ENCODE measurements at regions not wholly inside any gene's neighbourhood (a gene's known extent, or its start where the extent isn't known, plus 50 kb on each side); places are given as distances from the start of the nearest gene placed in this dataset.

- FAIRE-seq (no peak), DNase-seq (ENCODE audit: insufficient read length) (no peak)
- TF ChIP-seq POLR2AphosphoS5 (IDR thresholded peaks at IDR 0.05; ENCODE audit: low read depth, low read length) (no peak), TAF1 (IDR thresholded peaks at IDR 0.05; ENCODE audit: borderline replicate concordance, low read depth, low read length) (no peak), POLR2A (IDR thresholded peaks at IDR 0.05; ENCODE audit: low read depth, low read length) (no peak)
These were observed 352.5 kb downstream of the FOXL1 start for GRCh38 chr16:86930663-86931373.

GRCh38 chr16:86931410-86931941, 353.1 kb downstream of the FOXL1 start:
- FAIRE-seq (no peak), DNase-seq (ENCODE audit: insufficient read length) (no peak)
- TF ChIP-seq TAF1 (IDR thresholded peaks at IDR 0.05; ENCODE audit: borderline replicate concordance, low read depth, low read length) (no peak), POLR2A (IDR thresholded peaks at IDR 0.05; ENCODE audit: low read depth, low read length) (no peak), POLR2AphosphoS5 (IDR thresholded peaks at IDR 0.05; ENCODE audit: low read depth, low read length) (no peak)

- FAIRE-seq (no peak), DNase-seq (ENCODE audit: insufficient read length) (no peak)
- TF ChIP-seq POLR2AphosphoS5 (IDR thresholded peaks at IDR 0.05; ENCODE audit: low read depth, low read length) (no peak), POLR2A (IDR thresholded peaks at IDR 0.05; ENCODE audit: low read depth, low read length) (no peak), TAF1 (IDR thresholded peaks at IDR 0.05; ENCODE audit: borderline replicate concordance, low read depth, low read length) (no peak)
These were observed 354.0 kb downstream of the FOXL1 start for GRCh38 chr16:86932130-86932982.

GRCh38 chr16:86934581-86935375, 356.4 kb downstream of the FOXL1 start:
- FAIRE-seq, result no peak
- DNase-seq (ENCODE audit: insufficient read length), result no peak
- TF ChIP-seq TAF1 (IDR thresholded peaks at IDR 0.05; ENCODE audit: borderline replicate concordance, low read depth, low read length) (no peak), POLR2A (IDR thresholded peaks at IDR 0.05; ENCODE audit: low read depth, low read length) (no peak), POLR2AphosphoS5 (IDR thresholded peaks at IDR 0.05; ENCODE audit: low read depth, low read length) (no peak)

- DNase-seq (ENCODE audit: insufficient read length), result no peak
- no peak for TF ChIP-seq POLR2AphosphoS5 (IDR thresholded peaks at IDR 0.05; ENCODE audit: low read depth, low read length)
- TF ChIP-seq TAF1 (IDR thresholded peaks at IDR 0.05; ENCODE audit: borderline replicate concordance, low read depth, low read length), result no peak
- no peak for TF ChIP-seq POLR2A (IDR thresholded peaks at IDR 0.05; ENCODE audit: low read depth, low read length)
- FAIRE-seq, result no peak
These were observed 361.3 kb downstream of the FOXL1 start for GRCh38 chr16:86939609-86940008.

- FAIRE-seq (no peak), DNase-seq (ENCODE audit: insufficient read length) (no peak)
- TF ChIP-seq TAF1 (IDR thresholded peaks at IDR 0.05; ENCODE audit: borderline replicate concordance, low read depth, low read length), result no peak
- TF ChIP-seq POLR2AphosphoS5 (IDR thresholded peaks at IDR 0.05; ENCODE audit: low read depth, low read length), result no peak
- TF ChIP-seq POLR2A (IDR thresholded peaks at IDR 0.05; ENCODE audit: low read depth, low read length), result no peak
These were observed 363.4 kb downstream of the FOXL1 start for GRCh38 chr16:86941731-86942130.

- TF ChIP-seq TAF1 (IDR thresholded peaks at IDR 0.05; ENCODE audit: borderline replicate concordance, low read depth, low read length) (no peak), POLR2A (IDR thresholded peaks at IDR 0.05; ENCODE audit: low read depth, low read length) (no peak), POLR2AphosphoS5 (IDR thresholded peaks at IDR 0.05; ENCODE audit: low read depth, low read length) (no peak)
- no peak for DNase-seq (ENCODE audit: insufficient read length)
- no peak for FAIRE-seq
These were observed 364.1 kb downstream of the FOXL1 start for GRCh38 chr16:86942151-86943051.

GRCh38 chr16:86945166-86945900, 367.0 kb downstream of the FOXL1 start:
- FAIRE-seq (no peak), DNase-seq (ENCODE audit: insufficient read length) (no peak)

GRCh38 chr16:86946396-86946795, 368.0 kb downstream of the FOXL1 start:
- TF ChIP-seq POLR2A (IDR thresholded peaks at IDR 0.05; ENCODE audit: low read depth, low read length), result no peak
- TF ChIP-seq POLR2AphosphoS5 (IDR thresholded peaks at IDR 0.05; ENCODE audit: low read depth, low read length), result no peak
- no peak for TF ChIP-seq TAF1 (IDR thresholded peaks at IDR 0.05; ENCODE audit: borderline replicate concordance, low read depth, low read length)
- no peak for FAIRE-seq
- no peak for DNase-seq (ENCODE audit: insufficient read length)

More at GRCh38 chr16:86945166-86945900, 367.0 kb downstream of the FOXL1 start:
- TF ChIP-seq POLR2AphosphoS5 (IDR thresholded peaks at IDR 0.05; ENCODE audit: low read depth, low read length) (no peak), TAF1 (IDR thresholded peaks at IDR 0.05; ENCODE audit: borderline replicate concordance, low read depth, low read length) (no peak), POLR2A (IDR thresholded peaks at IDR 0.05; ENCODE audit: low read depth, low read length) (no peak)

Measured in GM12892 (cell line).